ENCODE measurements at regions not wholly inside any gene's neighbourhood (a gene's known extent, or its start where the extent isn't known, plus 50 kb on each side); places are given as distances from the start of the nearest gene placed in this dataset.
A peak's percentile ranks its signal among the peaks of the same experiment; 100 is the strongest.

DNA sequence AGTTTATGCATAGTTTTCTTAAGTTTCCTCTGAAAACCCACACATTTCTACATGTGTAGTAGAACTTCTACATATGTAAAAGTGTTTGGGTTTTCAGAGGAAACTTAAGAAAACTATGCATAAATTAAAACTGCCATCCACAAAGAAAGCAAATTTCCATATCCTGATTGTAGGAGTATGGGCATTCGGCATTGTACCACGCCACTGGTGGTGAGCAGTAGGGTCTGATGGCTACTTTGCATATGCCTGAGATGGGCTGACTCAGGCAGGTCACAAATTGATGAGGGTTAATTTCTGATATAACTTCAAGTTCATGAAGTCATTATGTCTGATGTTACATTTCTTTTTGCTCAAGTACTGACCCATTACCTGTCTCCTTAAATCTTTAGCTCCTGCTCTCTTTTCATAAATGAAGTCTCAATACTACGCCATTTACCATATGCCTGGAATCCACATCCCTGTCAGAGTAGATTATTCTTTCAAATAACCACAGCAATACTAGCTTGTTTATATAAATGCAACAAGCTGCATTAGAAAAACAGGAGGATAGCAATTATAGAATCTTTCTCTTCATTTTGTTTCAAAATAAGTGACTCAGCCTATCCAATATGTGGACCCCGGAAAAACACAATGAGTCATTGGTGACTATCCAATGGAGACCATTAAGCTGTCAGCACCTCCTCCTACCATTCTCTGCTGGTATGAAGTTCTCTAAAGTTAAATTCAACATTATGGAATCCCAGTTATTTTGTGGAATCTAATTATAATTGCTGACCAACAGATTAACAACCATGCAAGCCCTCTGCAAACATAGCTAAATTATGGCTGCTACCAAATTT is 355.2 kb upstream of the UBE2E3 start (continued):
- TF ChIP-seq RAD21 (IDR thresholded peaks at IDR 0.05; ENCODE audit: low read length) = no peak
- TF ChIP-seq MAFK (IDR thresholded peaks at IDR 0.05; ENCODE audit: low read depth, low read length) = peak; percentile 43

DNA sequence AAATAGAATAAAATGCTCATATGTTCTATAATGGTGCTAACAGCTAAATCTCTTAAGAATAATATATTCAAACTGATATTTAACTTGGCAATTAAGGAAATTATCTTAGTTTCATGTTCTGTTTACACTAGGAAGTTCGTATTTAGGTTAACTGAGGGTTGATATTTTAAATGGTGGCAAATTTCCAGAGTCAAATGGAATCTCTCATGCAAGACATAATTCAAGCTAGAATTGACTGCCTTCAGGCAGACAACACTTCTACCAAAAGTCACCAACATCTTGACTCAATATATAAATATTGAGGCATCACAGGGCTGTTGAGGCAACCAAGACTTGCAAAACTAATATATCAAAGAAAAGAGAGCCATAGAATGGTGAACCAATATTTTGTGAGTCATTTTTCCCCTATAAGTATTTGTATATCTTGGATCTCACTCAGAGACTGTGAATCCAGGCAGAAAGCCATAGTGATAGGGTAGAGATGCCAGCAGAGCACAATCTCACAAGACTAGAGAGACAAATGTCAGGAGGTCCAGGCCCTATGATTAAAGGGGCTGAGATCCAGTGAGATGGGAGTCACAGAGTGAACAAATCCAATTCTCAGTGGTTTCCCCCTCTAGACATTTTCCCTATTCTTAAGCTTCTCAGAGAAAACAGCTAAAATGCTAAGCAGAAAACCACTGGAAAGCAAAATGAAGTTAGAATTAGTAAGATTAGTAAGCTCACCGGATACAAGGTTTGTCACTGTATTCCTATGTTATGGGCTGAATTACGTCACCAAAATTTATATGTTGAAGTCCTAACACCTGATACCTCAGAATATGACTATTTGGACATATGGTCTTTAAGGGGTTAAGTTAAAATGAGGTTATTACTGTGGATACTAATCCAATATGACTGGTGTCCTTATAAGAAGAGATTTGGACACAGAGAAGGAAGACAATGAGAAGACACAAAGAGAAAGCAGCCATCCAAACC is 358.2 kb upstream of the UBE2E3 start:
- Histone ChIP-seq H2BK5ac (ENCODE audit: low read depth, low read length, poor library complexity, severe bottlenecking) (no peak overlapping the region), H4K20me1 (ENCODE audit: insufficient read depth, low read length) (no peaks in the 10 kb centered on the region), H2AK9ac (replicated peaks; ENCODE audit: low read depth, low read length, poor library complexity) (no peak overlapping the region), H4K5ac (ENCODE audit: low read depth, low read length) (peak overlapping the region; percentile 39; the same call in 1 of the 2 replicates), H3K4ac (ENCODE audit: low read depth, low read length) (no peak overlapping the region; the same call in 1 of the 2 replicates), H2AFZ (replicated peaks; ENCODE audit: low read length, poor library complexity) (no peak overlapping the region), H3K4me1 (ENCODE audit: control insufficient read depth, insufficient read depth, low read length) (peaks cover 4% of the 10 kb centered on the region), H3K27me3 (ENCODE audit: control insufficient read depth, insufficient read depth, low read length) (no peaks in the 10 kb centered on the region), H3K36me3 (ENCODE audit: control insufficient read depth, insufficient read depth, low read length) (no peaks in the 10 kb centered on the region), H4K8ac (ENCODE audit: low read depth in 2 of 2, low read length in 2 of 2) (no peak overlapping the region), H2AK5ac (ENCODE audit: low read depth, low read length) (no peak overlapping the region), H2BK20ac (ENCODE audit: low read depth, low read length) (no peak overlapping the region), H3K4me2 (ENCODE audit: low read depth, low read length) (no peak overlapping the region; the same call in 1 of the 2 replicates), H3K9ac (ENCODE audit: low read depth, low read length) (no peak overlapping the region), H3K9me3 (ENCODE audit: control insufficient read depth, insufficient read depth, low read length) (no peaks in the 10 kb centered on the region), H2BK15ac (ENCODE audit: low read depth, low read length) (no peak overlapping the region), H3K23ac (ENCODE audit: low read depth, low read length) (no peak overlapping the region), H2BK120ac (ENCODE audit: low read depth, low read length) (0 out of 2 replicates have a peak overlapping the region, but pooled peaks have one; percentile 9), H3K18ac (ENCODE audit: low read depth, low read length) (peak overlapping the region; percentile 33), H3K4me3 (ENCODE audit: insufficient read depth, low read depth, low read length) (no peak overlapping the region), H3K56ac (ENCODE audit: extremely low read depth, insufficient read depth, low read length) (no peak overlapping the region), H3K27ac (ENCODE audit: insufficient read depth, low read length) (peak overlapping the region; percentile 20; the same call in 1 of the 2 replicates), H3K14ac (replicated peaks; ENCODE audit: low read depth, low read length) (no peak overlapping the region), H3K79me1 (ENCODE audit: low read depth in 1 of 2, low read length in 2 of 2) (no peaks in the 10 kb centered on the region), H4K91ac (ENCODE audit: insufficient read depth, low read depth, low read length) (no peak overlapping the region), H3K9me1 (ENCODE audit: insufficient read depth, low read length) (no peaks in the 10 kb centered on the region)
- WGBS, 2 experiments (ENCODE audit: extremely low coverage in 2 of 2, insufficient read length in 1 of 2) = no CpG with 5 or more reads among the region's 3 CpGs
- dilution Hi-C loops (cut with HindIII; ENCODE audit: low sequenced_read_pairs, unreplicated experiment) = no loop called here
- POLR2A ChIA-PET (ENCODE audit: unreplicated experiment) = no interaction called here
- intact Hi-C loops (cut with micrococcal nuclease) = no loop called here
- DNase-seq (peak; percentile 78), ATAC-seq (ENCODE audit: low read depth) (peak; percentile 59)
- in situ Hi-C loops (cut with MboI; ENCODE audit: low sequenced_read_pairs) = no loop called here
- BruUV-seq (replicated peaks) = no TSS peak
- CTCF ChIA-PET = interaction anchor here (0.6 to 1.4 kb wide), 2 partner anchors 496 to 505 kb away, joined by 3 read pairs; no protein-coding TSS in a partner anchor
- TF ChIP-seq FOS (IDR thresholded peaks at IDR 0.05; ENCODE audit: low read depth, low read length) (no peak), RCOR1 (IDR thresholded peaks at IDR 0.05; ENCODE audit: insufficient replicate concordance, low read length) (no peak), MXI1 (IDR thresholded peaks at IDR 0.05; ENCODE audit: borderline replicate concordance, low read depth, low read length) (no peak), RAD21 (IDR thresholded peaks at IDR 0.05; ENCODE audit: low read length) (no peak), SMC3 (IDR thresholded peaks at IDR 0.05; ENCODE audit: low read depth, low read length) (no peak), CHD1 (IDR thresholded peaks at IDR 0.05; ENCODE audit: low read depth, low read length) (no peak), CEBPB (IDR thresholded peaks at IDR 0.05; ENCODE audit: low read depth, low read length) (peak; percentile 75), MAFK (IDR thresholded peaks at IDR 0.05; ENCODE audit: low read depth, low read length) (no peak)
- TF ChIP-seq, protein P1, sequence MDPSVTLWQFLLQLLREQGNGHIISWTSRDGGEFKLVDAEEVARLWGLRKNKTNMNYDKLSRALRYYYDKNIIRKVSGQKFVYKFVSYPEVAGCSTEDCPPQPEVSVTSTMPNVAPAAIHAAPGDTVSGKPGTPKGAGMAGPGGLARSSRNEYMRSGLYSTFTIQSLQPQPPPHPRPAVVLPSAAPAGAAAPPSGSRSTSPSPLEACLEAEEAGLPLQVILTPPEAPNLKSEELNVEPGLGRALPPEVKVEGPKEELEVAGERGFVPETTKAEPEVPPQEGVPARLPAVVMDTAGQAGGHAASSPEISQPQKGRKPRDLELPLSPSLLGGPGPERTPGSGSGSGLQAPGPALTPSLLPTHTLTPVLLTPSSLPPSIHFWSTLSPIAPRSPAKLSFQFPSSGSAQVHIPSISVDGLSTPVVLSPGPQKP (IDR thresholded peaks at IDR 0.05; ENCODE audit: borderline replicate concordance, low read depth, low read length) = no peak
- TF ChIP-seq, protein P2, sequence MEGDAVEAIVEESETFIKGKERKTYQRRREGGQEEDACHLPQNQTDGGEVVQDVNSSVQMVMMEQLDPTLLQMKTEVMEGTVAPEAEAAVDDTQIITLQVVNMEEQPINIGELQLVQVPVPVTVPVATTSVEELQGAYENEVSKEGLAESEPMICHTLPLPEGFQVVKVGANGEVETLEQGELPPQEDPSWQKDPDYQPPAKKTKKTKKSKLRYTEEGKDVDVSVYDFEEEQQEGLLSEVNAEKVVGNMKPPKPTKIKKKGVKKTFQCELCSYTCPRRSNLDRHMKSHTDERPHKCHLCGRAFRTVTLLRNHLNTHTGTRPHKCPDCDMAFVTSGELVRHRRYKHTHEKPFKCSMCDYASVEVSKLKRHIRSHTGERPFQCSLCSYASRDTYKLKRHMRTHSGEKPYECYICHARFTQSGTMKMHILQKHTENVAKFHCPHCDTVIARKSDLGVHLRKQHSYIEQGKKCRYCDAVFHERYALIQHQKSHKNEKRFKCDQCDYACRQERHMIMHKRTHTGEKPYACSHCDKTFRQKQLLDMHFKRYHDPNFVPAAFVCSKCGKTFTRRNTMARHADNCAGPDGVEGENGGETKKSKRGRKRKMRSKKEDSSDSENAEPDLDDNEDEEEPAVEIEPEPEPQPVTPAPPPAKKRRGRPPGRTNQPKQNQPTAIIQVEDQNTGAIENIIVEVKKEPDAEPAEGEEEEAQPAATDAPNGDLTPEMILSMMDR (conservative IDR thresholded peaks at IDR 0.05; ENCODE audit: low read depth, low read length) = no peak
